GM21381 (cell line): ENCODE measurements at regions not wholly inside any gene's neighbourhood (a gene's known extent, or its start where the extent isn't known, plus 50 kb on each side); places are given as distances from the start of the nearest gene placed in this dataset.
"Not testable (repeated sequence)": the region's sequence is repeated elsewhere in the genome, so short reads cannot be mapped to it uniquely, and the experiment has no call there.

Experiments
- ATAC-seq: cut with Tn5 transposase; IDR thresholded peaks from one replicate; pipeline ENCODE4 v1.9.1; 2021; ENCODE audit warnings: mild to moderate bottlenecking, moderate library complexity; ENCODE audit not compliant: unreplicated experiment

- ATAC-seq = no peak
Measured at GRCh38 chr16:17759451-17760390, 289.0 kb upstream of the XYLT1 start.

- ATAC-seq = no peak
Measured at GRCh38 chr16:17757808-17758207, 287.0 kb upstream of the XYLT1 start.

GRCh38 chr16:17755158-17755557 lies 284.4 kb upstream of the XYLT1 start:
- no peak for ATAC-seq

GRCh38 chr16:17753434-17753833 lies 282.7 kb upstream of the XYLT1 start:
- no peak for ATAC-seq

GRCh38 chr16:17749706-17750105 lies 278.9 kb upstream of the XYLT1 start:
- no peak for ATAC-seq

- no peak for ATAC-seq
Measured at GRCh38 chr16:17748044-17748719, 277.4 kb upstream of the XYLT1 start.

- no peak for ATAC-seq
Measured at GRCh38 chr16:17747081-17747756, 276.5 kb upstream of the XYLT1 start.

GRCh38 chr16:17744921-17745572 lies 274.3 kb upstream of the XYLT1 start:
- ATAC-seq = no peak

- ATAC-seq = no peak
Measured at GRCh38 chr16:17743578-17743977, 272.8 kb upstream of the XYLT1 start.

GRCh38 chr16:17743158-17743557 lies 272.4 kb upstream of the XYLT1 start:
- ATAC-seq = no peak

- ATAC-seq = not testable (repeated sequence)
Measured at GRCh38 chr16:17735099-17735498, 264.3 kb upstream of the XYLT1 start.

GRCh38 chr16:17729820-17730219 lies 259.1 kb upstream of the XYLT1 start:
- ATAC-seq = no peak

- no peak for ATAC-seq
Measured at GRCh38 chr16:17728196-17728595, 257.4 kb upstream of the XYLT1 start.

GRCh38 chr16:17724242-17724898 lies 253.6 kb upstream of the XYLT1 start:
- no peak for ATAC-seq

GRCh38 chr16:17723531-17724134 lies 252.9 kb upstream of the XYLT1 start:
- no peak for ATAC-seq

- no peak for ATAC-seq
Measured at GRCh38 chr16:17718495-17718894, 247.7 kb upstream of the XYLT1 start.

GRCh38 chr16:17705847-17706246 lies 235.1 kb upstream of the XYLT1 start:
- no peak for ATAC-seq

GRCh38 chr16:17696616-17697015 lies 225.9 kb upstream of the XYLT1 start:
- ATAC-seq = no peak

- no peak for ATAC-seq
Measured at GRCh38 chr16:17692484-17692883, 221.7 kb upstream of the XYLT1 start.

GRCh38 chr16:17691899-17692176 lies 221.1 kb upstream of the XYLT1 start:
- ATAC-seq = no peak
